IMR-90 (cell line): ENCODE measurements at regions not wholly inside any gene's neighbourhood (a gene's known extent, or its start where the extent isn't known, plus 50 kb on each side); places are given as distances from the start of the nearest gene placed in this dataset.

ENCODE experiments used
- ATAC-seq: fragments of 200-7000 bp; cut with Tn5 transposase; 2 replicates; pipeline ENCODE4 v1.9.1; 2020; ENCODE audit warnings: low read depth, mild to moderate bottlenecking, moderate library complexity
- BruUV-seq: library from RNA; stranded (reverse); fragments of 400-500 nt; replicated peaks from 2 replicates; lab custom pipeline; 2021; lab: Mats Ljungman, UMichigan
- CTCF ChIA-PET: fragments of 300-600 bp; formaldehyde crosslinking; extraction: SDS; loops from one replicate; lab custom pipeline; 2021; ENCODE audit warnings: antibody characterized with exemption; lab: Yijun Ruan, JAX
- POLR2A ChIA-PET: fragments of 300-600 bp; sonication (Branson Sonifier 250); formaldehyde crosslinking; loops from one replicate; lab custom pipeline; 2022; ENCODE audit warnings: antibody characterized with exemption; ENCODE audit not compliant: unreplicated experiment; lab: Charles Lee
- DNase-seq: peaks from one replicate; pipeline ENCODE4 v3.0.0; 2013
- H2AFZ ChIP-seq: replicated peaks from 2 replicates; pipeline ENCODE3; 2013; ENCODE audit warnings: low read length, mild to moderate bottlenecking; ENCODE audit not compliant: poor library complexity
- H2AK5ac ChIP-seq: 2 replicates; pipeline ENCODE4 v1.6.1; 2013; ENCODE audit warnings: low read depth, low read length, inconsistent platforms
- H2AK9ac ChIP-seq: replicated peaks from 2 replicates; pipeline ENCODE3; 2013; ENCODE audit warnings: mild to moderate bottlenecking, low read depth, low read length, moderate library complexity; ENCODE audit not compliant: poor library complexity
- H2BK120ac ChIP-seq: 2 replicates; pipeline ENCODE4 v1.6.1; 2013; ENCODE audit warnings: low read depth, low read length, inconsistent platforms
- H2BK15ac ChIP-seq: 3 replicates; pipeline ENCODE4 v1.6.1; 2013; ENCODE audit warnings: low read depth, low read length, inconsistent platforms
- H2BK20ac ChIP-seq: 2 replicates; pipeline ENCODE4 v1.6.1; 2013; ENCODE audit warnings: low read depth, mild to moderate bottlenecking, inconsistent platforms, low read length, moderate library complexity
- H2BK5ac ChIP-seq: 2 replicates; pipeline ENCODE4 v1.6.1; 2013; ENCODE audit warnings: mild to moderate bottlenecking, low read depth, low read length, inconsistent platforms; ENCODE audit not compliant: poor library complexity, severe bottlenecking
- H3K14ac ChIP-seq: replicated peaks from 2 replicates; pipeline ENCODE4 v1.6.1; 2013; ENCODE audit warnings: low read depth, low read length, inconsistent platforms
- H3K18ac ChIP-seq: 2 replicates; pipeline ENCODE4 v1.6.1; 2013; ENCODE audit warnings: low read depth, low read length, control low read depth
- H3K23ac ChIP-seq: 2 replicates; pipeline ENCODE4 v1.6.1; 2013; ENCODE audit warnings: low read depth, low read length, inconsistent platforms
- H3K27ac ChIP-seq: 2 replicates; pipeline ENCODE4 v1.5.1; 2013; ENCODE audit warnings: mild to moderate bottlenecking, control low read depth, low read length; ENCODE audit not compliant: insufficient read depth
- H3K27me3 ChIP-seq: 2 replicates; pipeline ENCODE4 v1.6.1; 2013; ENCODE audit warnings: low read length; ENCODE audit not compliant: control insufficient read depth, insufficient read depth
- H3K36me3 ChIP-seq: 2 replicates; pipeline ENCODE4 v1.6.1; 2013; ENCODE audit warnings: low read length, mixed read lengths; ENCODE audit not compliant: control insufficient read depth, insufficient read depth
- H3K4ac ChIP-seq: 2 replicates; pipeline ENCODE4 v1.6.1; 2013; ENCODE audit warnings: low read depth, low read length, inconsistent platforms
- H3K4me1 ChIP-seq: 2 replicates; pipeline ENCODE4 v1.6.1; 2013; ENCODE audit warnings: low read length, mixed read lengths; ENCODE audit not compliant: control insufficient read depth, insufficient read depth
- H3K4me2 ChIP-seq: 2 replicates; pipeline ENCODE4 v1.6.1; 2013; ENCODE audit warnings: low read depth, mild to moderate bottlenecking, control low read depth, low read length, moderate library complexity
- H3K4me3 ChIP-seq: 2 replicates; pipeline ENCODE4 v1.5.1; 2013; ENCODE audit warnings: low read depth, mild to moderate bottlenecking, control low read depth, low read length, moderate library complexity; ENCODE audit not compliant: insufficient read depth
- H3K56ac ChIP-seq: 2 replicates; pipeline ENCODE4 v1.6.1; 2013; ENCODE audit warnings: low read length, inconsistent platforms; ENCODE audit not compliant: insufficient read depth; ENCODE audit errors: extremely low read depth
- H3K79me1 ChIP-seq, 2 experiments: 2 replicates each; pipeline ENCODE4 v1.6.1; 2013; ENCODE audit warnings: low read length in 2 of 2, inconsistent platforms in 1 of 2, low read depth in 1 of 2
- H3K9ac ChIP-seq: 2 replicates; pipeline ENCODE4 v1.6.1; 2013; ENCODE audit warnings: low read depth, low read length, control low read depth
- H3K9me1 ChIP-seq: 2 replicates; pipeline ENCODE4 v1.6.1; 2013; ENCODE audit warnings: low read length, inconsistent platforms; ENCODE audit not compliant: insufficient read depth
- H3K9me3 ChIP-seq: 2 replicates; pipeline ENCODE4 v1.6.1; 2013; ENCODE audit warnings: low read length; ENCODE audit not compliant: control insufficient read depth, insufficient read depth
- H4K20me1 ChIP-seq: 2 replicates; pipeline ENCODE4 v1.6.1; 2013; ENCODE audit warnings: low read length, inconsistent platforms; ENCODE audit not compliant: insufficient read depth
- H4K5ac ChIP-seq: 2 replicates; pipeline ENCODE4 v1.6.1; 2013; ENCODE audit warnings: mild to moderate bottlenecking, low read depth, low read length, control low read depth
- H4K8ac ChIP-seq, 2 experiments: 2 replicates each; pipeline ENCODE4 v1.6.1; 2013; ENCODE audit warnings: low read depth in 2 of 2, low read length in 2 of 2, control low read depth in 1 of 2, inconsistent platforms in 1 of 2
- H4K91ac ChIP-seq: 2 replicates; pipeline ENCODE4 v1.6.1; 2013; ENCODE audit warnings: low read depth, low read length, inconsistent platforms; ENCODE audit not compliant: insufficient read depth
- MAFK ChIP-seq: IDR thresholded peaks from 2 replicates; pipeline ENCODE4 v1.6.1; 2012; ENCODE audit warnings: low read depth, low read length, improper control_type of control experiment
- WGBS, 2 experiments: methylation state at CpG; one replicate each; pipeline versions ENCODE4 v1.1.5 to v1.1.7; 2013; ENCODE audit warnings: missing lambda C conversion rate in 2 of 2; ENCODE audit not compliant: insufficient read length in 1 of 2; ENCODE audit errors: extremely low coverage in 2 of 2; 5-methylcytosine and 5-hydroxymethylcytosine counted together
- dilution Hi-C: fragments of 300-500 bp; cut with HindIII; formaldehyde crosslinking; loops from one replicate; pipeline ENCODE4 v1.14.3; 2018; ENCODE audit warnings: low sequenced_read_pairs; ENCODE audit not compliant: unreplicated experiment
- in situ Hi-C: fragments of 300-500 bp; cut with MboI; formaldehyde crosslinking; loops from 3 replicates; pipeline ENCODE4 v1.14.3; 2019; ENCODE audit warnings: low sequenced_read_pairs, inconsistent platforms, mixed read lengths
- intact Hi-C: fragments of 100-400 bp; cut with micrococcal nuclease; formaldehyde crosslinking; loops from 2 replicates; pipeline ENCODE4 v1.10.0; 2022
- TF ChIP-seq, protein P1 (sequence below): conservative IDR thresholded peaks from 2 replicates; pipeline ENCODE4 v1.5.1; 2012; ENCODE audit warnings: mild to moderate bottlenecking, low read depth, low read length, improper control_type of control experiment

DNA sequence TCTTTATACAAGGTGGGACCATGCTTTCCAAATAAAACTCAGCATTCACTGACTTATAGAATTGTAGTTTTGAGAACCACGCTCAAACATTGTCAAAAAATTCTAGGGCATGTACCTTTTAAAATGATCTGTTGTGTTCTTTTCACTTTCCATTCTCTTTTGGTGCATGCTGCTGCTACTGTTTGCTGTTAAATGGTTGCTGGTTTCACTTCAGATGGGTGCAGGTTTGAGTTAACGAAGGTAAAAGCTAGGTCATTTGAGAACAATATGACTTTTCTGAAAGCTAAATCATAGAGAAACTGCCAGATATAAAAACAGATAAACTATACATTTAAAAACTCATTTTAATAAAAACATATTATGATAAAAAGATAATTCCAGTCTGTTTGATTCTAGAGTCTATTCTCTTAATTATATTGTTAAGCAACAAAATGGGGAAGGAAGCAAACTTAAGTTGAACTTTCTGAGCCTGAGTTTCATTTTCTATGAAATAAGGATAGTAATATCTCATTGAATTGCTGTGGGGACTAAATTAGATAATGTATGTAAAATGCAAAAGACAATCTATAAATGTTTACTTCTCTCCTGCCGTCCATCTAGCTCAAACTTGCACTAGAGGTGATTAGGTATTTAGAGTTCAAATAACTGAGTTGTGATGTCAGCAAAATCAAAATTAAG is 82.4 kb downstream of the OXSM start:
- DNase-seq, result no peak
- H4K20me1 ChIP-seq, result no peaks in the 10 kb centered on the region
- CTCF ChIA-PET, result interaction anchor here (1.2 kb wide), 1 partner anchor 15 kb away, joined by 3 read pairs; no protein-coding TSS in a partner anchor

More for the DNA sequence above, 82.4 kb downstream of the OXSM start:
- POLR2A ChIA-PET, result no interaction called here
- H4K91ac ChIP-seq, result no peak overlapping the region
- no TSS peak for BruUV-seq
- H3K4me2 ChIP-seq, result no peak overlapping the region
- H3K27me3 ChIP-seq, result no peaks in the 10 kb centered on the region
- H2AK5ac ChIP-seq, result no peak overlapping the region
- dilution Hi-C loops (no loop called here), intact Hi-C loops (no loop called here), in situ Hi-C loops (no loop called here)
- no peak overlapping the region for H4K5ac ChIP-seq
- H3K9ac ChIP-seq, result no peak overlapping the region
- H2BK120ac ChIP-seq, result no peak overlapping the region
- H3K79me1 ChIP-seq, result no peaks in the 10 kb centered on the region
- H2BK20ac ChIP-seq, result no peak overlapping the region
- no peak overlapping the region for H3K18ac ChIP-seq
- WGBS, 2 experiments, result no CpG with 5 or more reads among the region's 3 CpGs
- no peak for TF ChIP-seq MAFK
- TF ChIP-seq, protein P1, sequence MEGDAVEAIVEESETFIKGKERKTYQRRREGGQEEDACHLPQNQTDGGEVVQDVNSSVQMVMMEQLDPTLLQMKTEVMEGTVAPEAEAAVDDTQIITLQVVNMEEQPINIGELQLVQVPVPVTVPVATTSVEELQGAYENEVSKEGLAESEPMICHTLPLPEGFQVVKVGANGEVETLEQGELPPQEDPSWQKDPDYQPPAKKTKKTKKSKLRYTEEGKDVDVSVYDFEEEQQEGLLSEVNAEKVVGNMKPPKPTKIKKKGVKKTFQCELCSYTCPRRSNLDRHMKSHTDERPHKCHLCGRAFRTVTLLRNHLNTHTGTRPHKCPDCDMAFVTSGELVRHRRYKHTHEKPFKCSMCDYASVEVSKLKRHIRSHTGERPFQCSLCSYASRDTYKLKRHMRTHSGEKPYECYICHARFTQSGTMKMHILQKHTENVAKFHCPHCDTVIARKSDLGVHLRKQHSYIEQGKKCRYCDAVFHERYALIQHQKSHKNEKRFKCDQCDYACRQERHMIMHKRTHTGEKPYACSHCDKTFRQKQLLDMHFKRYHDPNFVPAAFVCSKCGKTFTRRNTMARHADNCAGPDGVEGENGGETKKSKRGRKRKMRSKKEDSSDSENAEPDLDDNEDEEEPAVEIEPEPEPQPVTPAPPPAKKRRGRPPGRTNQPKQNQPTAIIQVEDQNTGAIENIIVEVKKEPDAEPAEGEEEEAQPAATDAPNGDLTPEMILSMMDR, result no peak
- H3K36me3 ChIP-seq, result no peaks in the 10 kb centered on the region
- no peak overlapping the region for H3K14ac ChIP-seq
- no peak overlapping the region for H3K23ac ChIP-seq
- no peak overlapping the region for H3K4me3 ChIP-seq
- H3K9me3 ChIP-seq, result no peaks in the 10 kb centered on the region
- ATAC-seq, result no peak
- no peak overlapping the region for H2BK15ac ChIP-seq
- H3K9me1 ChIP-seq, result no peaks in the 10 kb centered on the region
- no peak overlapping the region for H2BK5ac ChIP-seq
- H3K56ac ChIP-seq, result no peak overlapping the region
- no peak overlapping the region for H2AFZ ChIP-seq
- H3K27ac ChIP-seq, result no peak overlapping the region
- no peaks in the 10 kb centered on the region for H3K4me1 ChIP-seq
- H3K4ac ChIP-seq, result no peak overlapping the region
- no peak overlapping the region for H4K8ac ChIP-seq
- no peak overlapping the region for H2AK9ac ChIP-seq
